Aorta (tissue), 5 donors: ENCODE measurements at regions not wholly inside any gene's neighbourhood (a gene's known extent, or its start where the extent isn't known, plus 50 kb on each side); places are given as distances from the start of the nearest gene placed in this dataset.

Experiments
- ATAC-seq: fragments of 200-7000 bp; cut with Tn5 transposase; one replicate; pipeline ENCODE4 v1.9.1; 2022; ENCODE audit warnings: moderate library complexity; ENCODE audit not compliant: low FRiP score
- DNase-seq, 2 donors: peaks; one replicate each; pipeline ENCODE4 v3.0.0-alpha.2; 2020
- H3K27ac ChIP-seq, 2 donors: one replicate each; pipeline ENCODE4 v1.5.1; 2013; ENCODE audit warnings: low read length in 2 of 2, mild to moderate bottlenecking in 2 of 2, moderate library complexity in 2 of 2, control low read depth in 1 of 2, inconsistent platforms in 1 of 2, low read depth in 1 of 2
- H3K27me3 ChIP-seq, 2 donors: one replicate each; pipeline ENCODE4 v1.6.1; 2013; ENCODE audit warnings: control low read depth in 1 of 2, low read length in 1 of 2, mild to moderate bottlenecking in 1 of 2, moderate library complexity in 1 of 2; ENCODE audit not compliant: insufficient read depth in 2 of 2, control insufficient read depth in 1 of 2
- H3K36me3 ChIP-seq, 2 donors: one replicate each; pipeline ENCODE4 v1.6.1; 2013; ENCODE audit warnings: control low read depth in 1 of 2, low read length in 1 of 2, mild to moderate bottlenecking in 1 of 2; ENCODE audit not compliant: insufficient read depth in 2 of 2, control insufficient read depth in 1 of 2
- H3K4me1 ChIP-seq, 2 donors: one replicate each; pipeline ENCODE4 v1.6.1; 2013; ENCODE audit warnings: low read length in 2 of 2, control low read depth in 1 of 2, mild to moderate bottlenecking in 1 of 2, moderate library complexity in 1 of 2; ENCODE audit not compliant: insufficient read depth in 2 of 2, control insufficient read depth in 1 of 2
- H3K4me3 ChIP-seq, 2 donors: one replicate each; pipeline ENCODE4 v1.5.1; 2013; ENCODE audit warnings: low read length in 2 of 2, control low read depth in 1 of 2, mild to moderate bottlenecking in 1 of 2
- H3K9me3 ChIP-seq: one replicate; pipeline ENCODE4 v1.6.1; 2013; ENCODE audit warnings: mild to moderate bottlenecking, low read length; ENCODE audit not compliant: control insufficient read depth
- WGBS, 2 donors: extraction: QIAGEN DNeasy Blood & Tissue Kit; methylation state at CpG; one replicate each; pipeline ENCODE4 v1.1.7; 2013; 5-methylcytosine and 5-hydroxymethylcytosine counted together
- intact Hi-C, 2 donors: fragments of 100-400 bp; cut with DNase I; formaldehyde crosslinking; loops; one replicate each; pipeline versions ENCODE4 v1.14.2 to v1.15.0; 2022
- donor health status: healthy with polysubstance abuse.
- donor health status: Bipolar disorder and iron deficiency.
- donor health status: DM: no; HTN: no; CAD: no.
- donor health status: DM: no; HTN: no; CAD: no.
- donor health status: DM: yes; HTN: yes; CAD: no.

GRCh38 chr4:97197106-97197505 is 946.2 kb downstream of the STPG2 start:
- no peak overlapping the region for H3K27ac ChIP-seq
- no peak overlapping the region for H3K4me3 ChIP-seq
- ATAC-seq (no peak), DNase-seq (no peak)
- no peaks in the 10 kb centered on the region for H3K36me3 ChIP-seq
- H3K4me1 ChIP-seq, result no peaks in the 10 kb centered on the region
- intact Hi-C loops, result no loop called here
- no peaks in the 10 kb centered on the region for H3K27me3 ChIP-seq
- WGBS, 2 donors, result 80% methylated on average over 2 of the region's 2 CpGs
- H3K9me3 ChIP-seq, result no peaks in the 10 kb centered on the region

GRCh38 chr4:97208749-97209148 is 934.5 kb downstream of the STPG2 start:
- ATAC-seq, result no peak
- H3K4me1 ChIP-seq, result no peaks in the 10 kb centered on the region
- DNase-seq, result no peak
- WGBS, 2 donors, result 84 to 92% methylated on average over 1 of the region's 1 CpG
- no peaks in the 10 kb centered on the region for H3K36me3 ChIP-seq
- no peaks in the 10 kb centered on the region for H3K9me3 ChIP-seq
- H3K27ac ChIP-seq, result no peak overlapping the region
- H3K27me3 ChIP-seq, result no peaks in the 10 kb centered on the region
- intact Hi-C loops, result no loop called here
- H3K4me3 ChIP-seq, result no peak overlapping the region

GRCh38 chr4:97215409-97215941 is 927.8 kb downstream of the STPG2 start:
- WGBS, 2 donors, result 71 to 73% methylated on average over 5 of the region's 5 CpGs
- intact Hi-C loops, result no loop called here
- ATAC-seq (no peak), DNase-seq (no peak)
- Histone ChIP-seq H3K27me3 (peaks cover 0 to 3% of the 10 kb centered on the region in 2 donors), H3K9me3 (peaks cover 2% of the 10 kb centered on the region), H3K27ac (no peak overlapping the region), H3K36me3 (no peaks in the 10 kb centered on the region), H3K4me1 (peaks cover 0 to 2% of the 10 kb centered on the region in 2 donors), H3K4me3 (no peak overlapping the region)

- DNase-seq (no peak), ATAC-seq (no peak)
- Histone ChIP-seq H3K36me3 (no peaks in the 10 kb centered on the region), H3K27me3 (peaks cover 0 to 3% of the 10 kb centered on the region in 2 donors), H3K4me3 (no peak overlapping the region), H3K27ac (no peak overlapping the region), H3K9me3 (peaks cover 2% of the 10 kb centered on the region), H3K4me1 (peaks cover 0 to 2% of the 10 kb centered on the region in 2 donors)
- intact Hi-C loops, result no loop called here
- 85 to 90% methylated on average over 4 of the region's 4 CpGs for WGBS, 2 donors
Observed at GRCh38 chr4:97216046-97216445, 927.2 kb downstream of the STPG2 start.

- Histone ChIP-seq H3K36me3 (no peaks in the 10 kb centered on the region), H3K4me3 (no peak overlapping the region), H3K4me1 (no peaks in the 10 kb centered on the region), H3K9me3 (no peaks in the 10 kb centered on the region), H3K27me3 (no peaks in the 10 kb centered on the region), H3K27ac (no peak overlapping the region)
- 9 to 10% methylated on average over 3 of the region's 3 CpGs for WGBS, 2 donors
- ATAC-seq (no peak), DNase-seq (no peak)
- intact Hi-C loops, result no loop called here
Observed at GRCh38 chr4:97235521-97235920, 907.8 kb downstream of the STPG2 start.

- WGBS, 2 donors, result 62 to 71% methylated on average over 4 of the region's 4 CpGs
- ATAC-seq, result no peak
- DNase-seq, result no peak
Observed at GRCh38 chr4:97238956-97239666, 904.2 kb downstream of the STPG2 start.

GRCh38 chr4:97239667-97239997 is 903.6 kb downstream of the STPG2 start:
- Histone ChIP-seq H3K4me3 (no peak overlapping the region), H3K36me3 (no peaks in the 10 kb centered on the region), H3K4me1 (no peaks in the 10 kb centered on the region), H3K27ac (no peak overlapping the region), H3K27me3 (no peaks in the 10 kb centered on the region), H3K9me3 (no peaks in the 10 kb centered on the region)
- ATAC-seq (no peak), DNase-seq (no peak)
- intact Hi-C loops, result no loop called here

More at GRCh38 chr4:97238956-97239666, 904.2 kb downstream of the STPG2 start:
- H3K36me3 ChIP-seq, result no peaks in the 10 kb centered on the region
- intact Hi-C loops, result no loop called here
- H3K27me3 ChIP-seq, result no peaks in the 10 kb centered on the region
- H3K27ac ChIP-seq, result no peak overlapping the region
- H3K9me3 ChIP-seq, result no peaks in the 10 kb centered on the region
- H3K4me3 ChIP-seq, result no peak overlapping the region
- H3K4me1 ChIP-seq, result no peaks in the 10 kb centered on the region

- ATAC-seq (no peak), DNase-seq (no peak)
- Histone ChIP-seq H3K36me3 (no peaks in the 10 kb centered on the region), H3K4me3 (no peak overlapping the region), H3K27me3 (no peaks in the 10 kb centered on the region), H3K9me3 (no peaks in the 10 kb centered on the region), H3K27ac (no peak overlapping the region), H3K4me1 (no peaks in the 10 kb centered on the region)
- intact Hi-C loops, result no loop called here
- WGBS, 2 donors, result 2 to 8% methylated on average over 1 of the region's 1 CpG
Observed at GRCh38 chr4:97252615-97253154, 890.6 kb downstream of the STPG2 start.

GRCh38 chr4:97262769-97263168 is 880.5 kb downstream of the STPG2 start:
- no peak overlapping the region for H3K27ac ChIP-seq
- ATAC-seq (no peak), DNase-seq (no peak)
- H3K36me3 ChIP-seq, result no peaks in the 10 kb centered on the region
- no peak overlapping the region for H3K4me3 ChIP-seq
- H3K4me1 ChIP-seq, result no peaks in the 10 kb centered on the region
- no peaks in the 10 kb centered on the region for H3K9me3 ChIP-seq
- no peaks in the 10 kb centered on the region for H3K27me3 ChIP-seq
- WGBS, 2 donors, result 67 to 68% methylated on average over 6 of the region's 6 CpGs
- intact Hi-C loops, result no loop called here
